ENCODE measurements at regions not wholly inside any gene's neighbourhood (a gene's known extent, or its start where the extent isn't known, plus 50 kb on each side); places are given as distances from the start of the nearest gene placed in this dataset.

DNA sequence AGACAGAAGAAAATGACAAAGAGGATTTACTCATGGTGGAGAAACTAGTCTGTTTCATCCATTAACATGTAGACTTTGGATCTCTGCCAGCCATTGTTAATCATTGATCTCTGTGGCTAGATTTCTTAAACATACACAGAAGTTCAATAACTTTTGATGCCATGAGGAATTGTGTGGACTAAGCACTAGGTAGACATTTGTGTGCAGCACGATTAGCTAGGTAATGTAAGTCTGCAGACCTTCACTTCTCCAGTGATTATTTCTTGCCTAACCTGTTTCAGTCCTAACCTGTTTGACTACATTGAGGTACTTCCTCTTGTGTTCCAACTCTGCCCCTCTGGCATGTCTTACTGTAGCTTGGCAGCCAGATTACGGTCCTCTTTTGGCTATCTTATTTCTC lies 928.5 kb upstream of the ROBO1 start:
- TF ChIP-seq, protein P1, sequence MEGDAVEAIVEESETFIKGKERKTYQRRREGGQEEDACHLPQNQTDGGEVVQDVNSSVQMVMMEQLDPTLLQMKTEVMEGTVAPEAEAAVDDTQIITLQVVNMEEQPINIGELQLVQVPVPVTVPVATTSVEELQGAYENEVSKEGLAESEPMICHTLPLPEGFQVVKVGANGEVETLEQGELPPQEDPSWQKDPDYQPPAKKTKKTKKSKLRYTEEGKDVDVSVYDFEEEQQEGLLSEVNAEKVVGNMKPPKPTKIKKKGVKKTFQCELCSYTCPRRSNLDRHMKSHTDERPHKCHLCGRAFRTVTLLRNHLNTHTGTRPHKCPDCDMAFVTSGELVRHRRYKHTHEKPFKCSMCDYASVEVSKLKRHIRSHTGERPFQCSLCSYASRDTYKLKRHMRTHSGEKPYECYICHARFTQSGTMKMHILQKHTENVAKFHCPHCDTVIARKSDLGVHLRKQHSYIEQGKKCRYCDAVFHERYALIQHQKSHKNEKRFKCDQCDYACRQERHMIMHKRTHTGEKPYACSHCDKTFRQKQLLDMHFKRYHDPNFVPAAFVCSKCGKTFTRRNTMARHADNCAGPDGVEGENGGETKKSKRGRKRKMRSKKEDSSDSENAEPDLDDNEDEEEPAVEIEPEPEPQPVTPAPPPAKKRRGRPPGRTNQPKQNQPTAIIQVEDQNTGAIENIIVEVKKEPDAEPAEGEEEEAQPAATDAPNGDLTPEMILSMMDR (IDR thresholded peaks at IDR 0.05; ENCODE audit: low read depth, low read length) = no peak
- Histone ChIP-seq H3K27me3 (ENCODE audit: insufficient read depth, low read depth, severe bottlenecking) (no peaks in the 10 kb centered on the region), H3K27ac (no peak overlapping the region), H3K9me3 (ENCODE audit: severe bottlenecking) (no peaks in the 10 kb centered on the region), H3K4me3 (ENCODE audit: low read depth, low read length) (no peak overlapping the region), H3K36me3 (no peaks in the 10 kb centered on the region)
- DNase-seq = no peak

DNA sequence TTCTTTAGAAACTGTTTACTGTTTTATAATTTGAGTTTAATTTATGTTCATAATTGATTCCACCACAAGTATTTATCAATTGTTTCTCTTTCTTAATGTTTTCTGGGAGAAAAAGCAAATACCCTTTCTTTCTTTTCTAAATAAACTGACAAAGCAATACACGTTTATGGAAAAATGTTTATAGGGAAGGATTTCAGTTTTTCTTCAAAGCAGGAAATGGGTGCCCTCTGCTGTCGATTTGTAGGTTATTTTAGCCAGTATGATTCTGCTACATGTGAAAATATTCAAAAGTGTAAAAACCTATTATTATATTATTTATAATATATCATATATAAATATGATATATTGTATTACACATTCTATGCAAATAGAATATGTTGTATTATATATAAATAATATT lies 921.0 kb upstream of the ROBO1 start:
- no peaks in the 10 kb centered on the region for H3K9me3 ChIP-seq (ENCODE audit: severe bottlenecking)
- TF ChIP-seq, protein P1 (IDR thresholded peaks at IDR 0.05; ENCODE audit: low read depth, low read length) = peak; percentile 8; the same call in 1 of the 2 replicates
- no peaks in the 10 kb centered on the region for H3K27me3 ChIP-seq (ENCODE audit: insufficient read depth, low read depth, severe bottlenecking)
- no peak overlapping the region for H3K4me3 ChIP-seq (ENCODE audit: low read depth, low read length)
- H3K36me3 ChIP-seq = no peaks in the 10 kb centered on the region
- no peak for DNase-seq
- H3K27ac ChIP-seq = no peak overlapping the region

DNA sequence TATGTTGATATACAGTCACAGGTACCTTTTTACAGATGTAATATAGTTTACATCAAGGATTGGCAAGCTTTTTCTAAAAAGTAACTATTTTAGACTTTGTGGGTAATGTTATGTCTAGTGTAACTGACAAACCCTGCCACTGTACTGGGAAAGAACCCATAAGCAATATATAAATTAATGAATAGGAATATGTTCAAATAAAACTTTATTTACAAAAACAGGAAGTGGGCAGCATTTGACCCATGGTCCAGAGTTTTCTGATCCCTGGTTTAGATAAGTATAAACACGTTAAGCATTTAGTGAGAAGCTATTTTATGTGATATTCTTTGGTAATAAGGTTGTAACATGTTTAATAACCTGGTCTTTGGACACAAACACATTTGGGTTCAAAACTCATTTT lies 915.2 kb upstream of the ROBO1 start:
- no peaks in the 10 kb centered on the region for H3K9me3 ChIP-seq (ENCODE audit: severe bottlenecking)
- DNase-seq = no peak

DNA sequence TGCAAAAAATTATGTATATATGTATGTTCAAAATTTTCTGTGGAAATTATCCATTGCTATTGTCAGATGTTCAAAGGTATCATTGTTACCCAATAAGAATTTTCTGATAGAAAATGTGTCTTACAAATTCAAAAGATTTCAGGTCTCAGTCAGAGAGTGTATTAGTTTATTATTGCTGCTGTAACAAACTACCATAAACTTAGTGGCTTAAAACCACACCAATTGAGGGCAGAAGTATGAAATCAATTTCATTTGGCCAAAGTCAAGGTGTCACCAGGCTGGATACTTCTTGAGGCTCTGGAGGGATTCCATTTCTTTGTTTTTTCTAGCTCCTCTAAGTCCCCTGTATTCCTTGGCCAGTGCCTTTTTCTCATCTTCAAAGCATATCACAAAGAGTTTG lies 914.4 kb upstream of the ROBO1 start:
- Histone ChIP-seq H3K27me3 (ENCODE audit: insufficient read depth, low read depth, severe bottlenecking) (no peaks in the 10 kb centered on the region), H3K36me3 (no peaks in the 10 kb centered on the region), H3K4me3 (ENCODE audit: low read depth, low read length) (no peak overlapping the region), H3K27ac (no peak overlapping the region), H3K9me3 (ENCODE audit: severe bottlenecking) (no peaks in the 10 kb centered on the region)
- TF ChIP-seq, protein P1 (IDR thresholded peaks at IDR 0.05; ENCODE audit: low read depth, low read length) = no peak
- no peak for DNase-seq

More for the DNA sequence above, 915.2 kb upstream of the ROBO1 start:
- TF ChIP-seq, protein P1 (IDR thresholded peaks at IDR 0.05; ENCODE audit: low read depth, low read length) = no peak
- no peaks in the 10 kb centered on the region for H3K36me3 ChIP-seq
- H3K27me3 ChIP-seq (ENCODE audit: insufficient read depth, low read depth, severe bottlenecking) = no peaks in the 10 kb centered on the region
- no peak overlapping the region for H3K4me3 ChIP-seq (ENCODE audit: low read depth, low read length)
- H3K27ac ChIP-seq = no peak overlapping the region

DNA sequence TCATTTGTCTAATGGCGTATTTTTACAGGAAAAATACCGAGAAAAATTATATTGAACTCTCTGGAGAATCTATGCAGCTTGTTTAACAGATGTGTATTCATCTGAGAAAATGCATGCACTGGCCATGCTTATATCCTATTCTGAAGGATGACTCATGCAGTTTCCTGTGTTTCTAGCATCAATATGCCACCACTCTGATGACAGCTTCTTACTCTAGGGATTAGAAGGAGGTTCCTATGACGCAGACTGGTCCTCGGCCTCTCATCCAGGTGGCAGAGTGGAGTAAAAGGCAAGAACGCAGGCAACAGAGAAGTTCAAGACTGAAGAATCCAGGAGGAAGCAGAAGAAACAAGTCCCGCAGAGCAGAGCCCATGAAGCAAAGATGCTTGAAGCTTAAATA lies 910.0 kb upstream of the ROBO1 start:
- no peaks in the 10 kb centered on the region for H3K9me3 ChIP-seq (ENCODE audit: severe bottlenecking)
- no peak overlapping the region for H3K4me3 ChIP-seq (ENCODE audit: low read depth, low read length)
- no peaks in the 10 kb centered on the region for H3K27me3 ChIP-seq (ENCODE audit: insufficient read depth, low read depth, severe bottlenecking)
- DNase-seq = no peak
- H3K36me3 ChIP-seq = no peaks in the 10 kb centered on the region
- TF ChIP-seq, protein P1 (IDR thresholded peaks at IDR 0.05; ENCODE audit: low read depth, low read length) = no peak
- H3K27ac ChIP-seq = no peak overlapping the region

DNA sequence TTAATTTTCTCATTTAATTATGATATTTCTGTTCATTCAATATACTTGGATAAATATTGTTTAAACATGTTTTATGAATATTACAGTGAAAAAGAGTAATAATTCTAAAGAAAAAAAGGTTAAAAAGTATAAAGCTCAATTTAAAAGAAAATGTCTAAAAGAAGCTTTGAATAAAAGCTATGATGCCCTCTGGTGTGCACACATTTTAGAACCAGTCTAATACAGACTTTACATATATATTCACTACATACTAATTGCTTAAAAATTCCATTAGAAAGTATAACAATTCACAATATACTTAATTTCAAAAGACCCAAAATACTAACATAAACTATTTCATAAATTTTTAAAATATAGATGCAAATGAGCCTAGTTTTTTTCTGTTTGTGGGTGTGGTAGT lies 909.1 kb upstream of the ROBO1 start:
- Histone ChIP-seq H3K4me3 (ENCODE audit: low read depth, low read length) (no peak overlapping the region), H3K27me3 (ENCODE audit: insufficient read depth, low read depth, severe bottlenecking) (no peaks in the 10 kb centered on the region), H3K9me3 (ENCODE audit: severe bottlenecking) (no peaks in the 10 kb centered on the region), H3K27ac (no peak overlapping the region), H3K36me3 (no peaks in the 10 kb centered on the region)
- no peak for DNase-seq
- TF ChIP-seq, protein P1 (IDR thresholded peaks at IDR 0.05; ENCODE audit: low read depth, low read length) = no peak
